Stimulated activated naive CD8-positive, alpha-beta T cell treated with anti-CD3 and anti-CD28 coated beads, Interleukin-15, amount 100 ng/mL, for 72 hours (primary cell): ENCODE measurements at regions not wholly inside any gene's neighbourhood (a gene's known extent, or its start where the extent isn't known, plus 50 kb on each side); places are given as distances from the start of the nearest gene placed in this dataset.

Experiments used
- ATAC-seq: fragments of 150-1000 bp; cut with Tn5 transposase; 2 replicates; pipeline ENCODE4 v1.10.0; 2021; ENCODE audit warnings: mild to moderate bottlenecking, moderate library complexity
- DNase-seq, 2 donors: peaks; one replicate each; pipeline ENCODE4 v3.0.0; 2021 to 2022
- H3K27ac Mint-ChIP-seq, 2 donors: one replicate each; pipeline ENCODE4 v1.8.0; 2022; ENCODE audit warnings: mild to moderate bottlenecking in 2 of 2, mixed read lengths in 2 of 2, moderate library complexity in 2 of 2
- H3K27me3 Mint-ChIP-seq: one replicate; pipeline ENCODE4 v1.8.0; 2022; ENCODE audit warnings: mixed read lengths
- H3K4me1 Mint-ChIP-seq: one replicate; pipeline ENCODE4 v1.8.0; 2022; ENCODE audit warnings: mild to moderate bottlenecking, mixed read lengths
- H3K4me3 Mint-ChIP-seq, 2 donors: one replicate each; pipeline ENCODE4 v1.8.0; 2022; ENCODE audit warnings: mild to moderate bottlenecking in 2 of 2, mixed read lengths in 2 of 2, moderate library complexity in 1 of 2
- H3K9me3 Mint-ChIP-seq, 2 donors: one replicate each; pipeline ENCODE4 v1.8.0; 2022; ENCODE audit warnings: mixed read lengths in 2 of 2

GRCh38 chr12:53825246-53826081, 73.7 kb upstream of the CISTR start:
- no peaks in the 10 kb centered on the region for H3K9me3 Mint-ChIP-seq

GRCh38 chr12:53827306-53827705, 75.5 kb upstream of the CISTR start:
- DNase-seq (no peak), ATAC-seq (no peak)
- Mint-ChIP-seq H3K27me3 (peaks cover 50% of the 10 kb centered on the region), H3K27ac (no peak overlapping the region), H3K9me3 (no peaks in the 10 kb centered on the region), H3K4me3 (no peak overlapping the region), H3K4me1 (no peaks in the 10 kb centered on the region)

More at GRCh38 chr12:53825246-53826081, 73.7 kb upstream of the CISTR start:
- no peaks in the 10 kb centered on the region for H3K4me1 Mint-ChIP-seq
- no peak for DNase-seq
- peaks cover 53% of the 10 kb centered on the region for H3K27me3 Mint-ChIP-seq
- no peak overlapping the region for H3K4me3 Mint-ChIP-seq
- no peak overlapping the region for H3K27ac Mint-ChIP-seq
- ATAC-seq = no peak

GRCh38 chr12:53828598-53828997, 76.8 kb upstream of the CISTR start:
- Mint-ChIP-seq H3K9me3 (no peaks in the 10 kb centered on the region), H3K27me3 (peaks cover 50% of the 10 kb centered on the region), H3K27ac (no peak overlapping the region), H3K4me3 (no peak overlapping the region), H3K4me1 (no peaks in the 10 kb centered on the region)
- DNase-seq = no peak
- ATAC-seq = no peak

GRCh38 chr12:53829130-53829819, 77.5 kb upstream of the CISTR start:
- no peak overlapping the region for H3K4me3 Mint-ChIP-seq
- no peak overlapping the region for H3K27ac Mint-ChIP-seq
- H3K9me3 Mint-ChIP-seq = no peaks in the 10 kb centered on the region
- DNase-seq (no peak), ATAC-seq (no peak)
- H3K4me1 Mint-ChIP-seq = no peaks in the 10 kb centered on the region
- peaks cover 51% of the 10 kb centered on the region for H3K27me3 Mint-ChIP-seq

- Mint-ChIP-seq H3K9me3 (no peaks in the 10 kb centered on the region), H3K27me3 (peaks cover 61% of the 10 kb centered on the region), H3K4me3 (no peak overlapping the region), H3K27ac (no peak overlapping the region), H3K4me1 (no peaks in the 10 kb centered on the region)
- ATAC-seq = no peak
- no peak for DNase-seq
Measured at GRCh38 chr12:53830631-53831030, 78.9 kb upstream of the CISTR start.

GRCh38 chr12:53836119-53836655, 84.4 kb upstream of the CISTR start:
- H3K27me3 Mint-ChIP-seq = peaks cover 56% of the 10 kb centered on the region
- no peak for ATAC-seq
- H3K4me1 Mint-ChIP-seq = no peaks in the 10 kb centered on the region
- H3K4me3 Mint-ChIP-seq = no peak overlapping the region
- no peak overlapping the region for H3K27ac Mint-ChIP-seq
- no peaks in the 10 kb centered on the region for H3K9me3 Mint-ChIP-seq
- no peak for DNase-seq

GRCh38 chr12:53838978-53839377, 87.2 kb upstream of the CISTR start:
- ATAC-seq (no peak), DNase-seq (no peak)
- Mint-ChIP-seq H3K4me3 (no peak overlapping the region), H3K27ac (no peak overlapping the region), H3K9me3 (no peaks in the 10 kb centered on the region), H3K4me1 (no peaks in the 10 kb centered on the region), H3K27me3 (peaks cover 47% of the 10 kb centered on the region)

GRCh38 chr12:53840316-53840715, 88.5 kb upstream of the CISTR start:
- Mint-ChIP-seq H3K27me3 (peaks cover 33% of the 10 kb centered on the region), H3K4me1 (no peaks in the 10 kb centered on the region), H3K9me3 (no peaks in the 10 kb centered on the region), H3K4me3 (no peak overlapping the region), H3K27ac (no peak overlapping the region)
- DNase-seq (no peak), ATAC-seq (no peak)

GRCh38 chr12:53842686-53843085, 90.9 kb upstream of the CISTR start:
- Mint-ChIP-seq H3K27ac (no peak overlapping the region), H3K4me1 (no peaks in the 10 kb centered on the region), H3K27me3 (peaks cover 15% of the 10 kb centered on the region), H3K4me3 (no peak overlapping the region), H3K9me3 (no peaks in the 10 kb centered on the region)
- ATAC-seq (no peak), DNase-seq (no peak)

- no peak for ATAC-seq
- no peak for DNase-seq
- Mint-ChIP-seq H3K27ac (no peak overlapping the region), H3K9me3 (no peaks in the 10 kb centered on the region), H3K4me3 (no peak overlapping the region), H3K27me3 (peaks cover 23% of the 10 kb centered on the region), H3K4me1 (no peaks in the 10 kb centered on the region)
Measured at GRCh38 chr12:53843545-53843944, 91.8 kb upstream of the CISTR start.

- ATAC-seq = no peak
- DNase-seq = no peak
- Mint-ChIP-seq H3K4me3 (no peak overlapping the region), H3K27ac (no peak overlapping the region), H3K27me3 (peaks cover 40% of the 10 kb centered on the region), H3K9me3 (no peaks in the 10 kb centered on the region), H3K4me1 (no peaks in the 10 kb centered on the region)
Measured at GRCh38 chr12:53844994-53845844, 93.4 kb upstream of the HOXC13 start.

GRCh38 chr12:53845932-53846331, 92.7 kb upstream of the HOXC13 start:
- DNase-seq (no peak), ATAC-seq (no peak)
- Mint-ChIP-seq H3K4me1 (no peaks in the 10 kb centered on the region), H3K27ac (no peak overlapping the region), H3K9me3 (no peaks in the 10 kb centered on the region), H3K27me3 (peaks cover 47% of the 10 kb centered on the region), H3K4me3 (no peak overlapping the region)

- Mint-ChIP-seq H3K4me1 (no peaks in the 10 kb centered on the region), H3K27me3 (peaks cover 40% of the 10 kb centered on the region), H3K9me3 (no peaks in the 10 kb centered on the region), H3K27ac (no peak overlapping the region), H3K4me3 (no peak overlapping the region)
- ATAC-seq = no peak
- DNase-seq = no peak
Measured at GRCh38 chr12:53849113-53849512, 89.5 kb upstream of the HOXC13 start.

GRCh38 chr12:53849656-53850055, 89.0 kb upstream of the HOXC13 start:
- no peaks in the 10 kb centered on the region for H3K9me3 Mint-ChIP-seq
- H3K4me1 Mint-ChIP-seq = no peaks in the 10 kb centered on the region
- no peak for DNase-seq
- peaks cover 45% of the 10 kb centered on the region for H3K27me3 Mint-ChIP-seq
- H3K4me3 Mint-ChIP-seq = no peak overlapping the region
- no peak for ATAC-seq
- H3K27ac Mint-ChIP-seq = no peak overlapping the region

- Mint-ChIP-seq H3K27me3 (peaks cover 51% of the 10 kb centered on the region), H3K27ac (no peak overlapping the region), H3K4me1 (no peaks in the 10 kb centered on the region), H3K9me3 (no peaks in the 10 kb centered on the region), H3K4me3 (no peak overlapping the region)
- no peak for ATAC-seq
- DNase-seq = no peak
Measured at GRCh38 chr12:53852061-53852460, 86.6 kb upstream of the HOXC13 start.
